H9 (cell line): ENCODE measurements at regions not wholly inside any gene's neighbourhood (a gene's known extent, or its start where the extent isn't known, plus 50 kb on each side); places are given as distances from the start of the nearest gene placed in this dataset.

Source experiments
- DNase-seq: peaks from one replicate; pipeline ENCODE4 v3.0.0-alpha.2; 2017
- H2AFZ ChIP-seq: one replicate; pipeline ENCODE4 v1.6.1; 2013; ENCODE audit warnings: mild to moderate bottlenecking, low read length, control low read depth, moderate library complexity
- H2AK5ac ChIP-seq: 2 replicates; pipeline ENCODE4 v1.6.1; 2013; ENCODE audit warnings: low read length, control low read depth, mixed read lengths; ENCODE audit not compliant: insufficient read length
- H2BK120ac ChIP-seq: one replicate; pipeline ENCODE4 v1.6.1; 2013; ENCODE audit warnings: low read depth, mild to moderate bottlenecking, low read length, control low read depth, inconsistent platforms; ENCODE audit not compliant: poor library complexity, severe bottlenecking
- H2BK12ac ChIP-seq: 2 replicates; pipeline ENCODE4 v1.6.1; 2013; ENCODE audit warnings: low read length, control low read depth, mixed read lengths, low read depth; ENCODE audit not compliant: insufficient read length
- H2BK15ac ChIP-seq: 2 replicates; pipeline ENCODE4 v1.6.1; 2013; ENCODE audit warnings: low read depth, low read length, control low read depth
- H2BK20ac ChIP-seq: one replicate; pipeline ENCODE4 v1.6.1; 2013; ENCODE audit warnings: low read depth, mild to moderate bottlenecking, low read length, control low read depth, inconsistent platforms; ENCODE audit not compliant: poor library complexity, severe bottlenecking
- H2BK5ac ChIP-seq: 2 replicates; pipeline ENCODE4 v1.6.1; 2013; ENCODE audit warnings: low read length, control low read depth, mixed read lengths; ENCODE audit not compliant: insufficient read length
- H3K14ac ChIP-seq: 2 replicates; pipeline ENCODE4 v1.6.1; 2013; ENCODE audit warnings: low read length, control low read depth; ENCODE audit not compliant: insufficient read depth
- H3K18ac ChIP-seq: 2 replicates; pipeline ENCODE4 v1.6.1; 2013; ENCODE audit warnings: low read depth, mild to moderate bottlenecking, mixed read lengths, low read length, control low read depth; ENCODE audit not compliant: insufficient read length
- H3K23ac ChIP-seq: 2 replicates; pipeline ENCODE4 v1.6.1; 2013; ENCODE audit warnings: low read length, control low read depth, mixed read lengths, low read depth; ENCODE audit not compliant: insufficient read length
- H3K23me2 ChIP-seq: 2 replicates; pipeline ENCODE4 v1.6.1; 2013; ENCODE audit warnings: low read depth, mild to moderate bottlenecking, mixed read lengths, low read length, control low read depth; ENCODE audit not compliant: insufficient read length, poor library complexity, severe bottlenecking
- H3K27ac ChIP-seq: 2 replicates; pipeline ENCODE4 v1.5.1; 2013; ENCODE audit warnings: low read length, control low read depth, mixed read lengths, low read depth; ENCODE audit not compliant: insufficient read length
- H3K27me3 ChIP-seq: 2 replicates; pipeline ENCODE4 v1.6.1; 2013; ENCODE audit warnings: low read length, control low read depth, inconsistent platforms; ENCODE audit not compliant: insufficient read depth
- H3K4ac ChIP-seq: 2 replicates; pipeline ENCODE4 v1.6.1; 2013; ENCODE audit warnings: low read depth, mild to moderate bottlenecking, control low read depth, inconsistent platforms, low read length, moderate library complexity
- H3K4me1 ChIP-seq: 2 replicates; pipeline ENCODE4 v1.6.1; 2013; ENCODE audit warnings: low read length, control low read depth, inconsistent platforms; ENCODE audit not compliant: insufficient read depth
- H3K4me2 ChIP-seq: 2 replicates; pipeline ENCODE4 v1.6.1; 2013; ENCODE audit warnings: low read length, control low read depth, mixed read lengths; ENCODE audit not compliant: insufficient read length, insufficient read depth
- H3K56ac ChIP-seq: 2 replicates; pipeline ENCODE4 v1.6.1; 2013; ENCODE audit warnings: low read depth, mild to moderate bottlenecking, mixed read lengths, low read length, control low read depth; ENCODE audit not compliant: insufficient read length
- H3K79me1 ChIP-seq: 2 replicates; pipeline ENCODE4 v1.6.1; 2013; ENCODE audit warnings: low read depth, mild to moderate bottlenecking, moderate library complexity, low read length, control low read depth, inconsistent platforms; ENCODE audit not compliant: insufficient read depth, poor library complexity, severe bottlenecking
- H3K79me2 ChIP-seq: 2 replicates; pipeline ENCODE4 v1.6.1; 2013; ENCODE audit warnings: low read length, control low read depth, inconsistent platforms; ENCODE audit not compliant: insufficient read depth
- H3K9ac ChIP-seq: 2 replicates; pipeline ENCODE4 v1.6.1; 2013; ENCODE audit warnings: low read length, control low read depth, mixed read lengths; ENCODE audit not compliant: insufficient read length; ENCODE audit errors: extremely low read depth
- H3K9me3 ChIP-seq: one replicate; pipeline ENCODE4 v1.6.1; 2013; ENCODE audit warnings: low read depth, low read length, inconsistent platforms; ENCODE audit not compliant: control insufficient read depth
- H3T11ph ChIP-seq: one replicate; pipeline ENCODE4 v1.6.1; 2013; ENCODE audit warnings: mild to moderate bottlenecking, low read length, control low read depth, inconsistent platforms
- H4K20me1 ChIP-seq: one replicate; pipeline ENCODE4 v1.6.1; 2013; ENCODE audit not compliant: control insufficient read depth, insufficient read length, insufficient read depth
- H4K5ac ChIP-seq: 2 replicates; pipeline ENCODE4 v1.6.1; 2013; ENCODE audit warnings: low read depth, mild to moderate bottlenecking, mixed read lengths, low read length, control low read depth; ENCODE audit not compliant: insufficient read length
- H4K8ac ChIP-seq: replicated peaks from 2 replicates; pipeline ENCODE4 v1.6.1; 2013; ENCODE audit warnings: low read length, control low read depth, mixed read lengths, low read depth; ENCODE audit not compliant: insufficient read length
- H4K91ac ChIP-seq: 2 replicates; pipeline ENCODE4 v1.6.1; 2013; ENCODE audit warnings: low read depth, mild to moderate bottlenecking, moderate library complexity, mixed read lengths, low read length, control low read depth; ENCODE audit not compliant: insufficient read length
- H3K27ac Mint-ChIP-seq, 3 experiments: 2 replicates in 2 of 3; 3 replicates in 1 of 3; pipeline ENCODE4 v1.8.0; 2020 to 2021; ENCODE audit warnings: mixed read lengths in 3 of 3, mild to moderate bottlenecking in 1 of 3, moderate library complexity in 1 of 3
- H3K27me3 Mint-ChIP-seq: 2 replicates; pipeline ENCODE4 v1.8.0; 2021; ENCODE audit warnings: low read depth, mild to moderate bottlenecking, moderate library complexity, mixed read lengths
- H3K36me3 Mint-ChIP-seq, 3 experiments: 2 replicates in 2 of 3; 3 replicates in 1 of 3; pipeline ENCODE4 v1.8.0; 2020 to 2021; ENCODE audit warnings: low read depth in 3 of 3, mixed read lengths in 3 of 3; ENCODE audit not compliant: insufficient read depth in 1 of 3
- H3K4me1 Mint-ChIP-seq, 2 experiments: 2 replicates each; pipeline ENCODE4 v1.8.0; 2020; ENCODE audit warnings: mixed read lengths in 2 of 2
- H3K4me3 Mint-ChIP-seq, 2 experiments: 2 replicates in 1 of 2; 3 replicates in 1 of 2; pipeline ENCODE4 v1.8.0; 2020 to 2021; ENCODE audit warnings: mild to moderate bottlenecking in 2 of 2, mixed read lengths in 2 of 2, moderate library complexity in 1 of 2
- H3K9me3 Mint-ChIP-seq, 2 experiments: 2 replicates in 1 of 2; 3 replicates in 1 of 2; pipeline ENCODE4 v1.8.0; 2020; ENCODE audit warnings: mild to moderate bottlenecking in 2 of 2, mixed read lengths in 2 of 2, moderate library complexity in 1 of 2
- WGBS: extraction: QIAGEN DNeasy Blood & Tissue Kit; methylation state at CpG from one replicate; pipeline ENCODE4 v1.1.7; 2013; ENCODE audit warnings: missing lambda C conversion rate, low lambda C conversion rate, mixed read lengths; ENCODE audit not compliant: insufficient read length; ENCODE audit errors: extremely low coverage; 5-methylcytosine and 5-hydroxymethylcytosine counted together
- TF ChIP-seq, protein P1 (sequence below): fragments of 200-600 bp; sonication (generic); conservative IDR thresholded peaks from 3 replicates; pipeline ENCODE4 v1.8.0; 2021; ENCODE audit warnings: antibody characterized with exemption, mild to moderate bottlenecking

- Histone ChIP-seq H4K5ac (no peak overlapping the region), H3T11ph (no peak overlapping the region), H3K4me2 (no peak overlapping the region), H3K18ac (no peak overlapping the region), H4K20me1 (no peaks in the 10 kb centered on the region), H3K23ac (no peak overlapping the region), H3K4me1 (no peaks in the 10 kb centered on the region; the same call in 1 of the 2 replicates), H2BK12ac (no peak overlapping the region), H2BK15ac (no peak overlapping the region), H3K9ac (no peak overlapping the region), H2BK20ac (no peak overlapping the region), H3K79me2 (no peaks in the 10 kb centered on the region), H3K27ac (no peak overlapping the region), H3K4ac (no peak overlapping the region), H2BK5ac (no peak overlapping the region), H3K14ac (no peak overlapping the region), H4K91ac (no peak overlapping the region), H2AK5ac (no peak overlapping the region), H2AFZ (no peak overlapping the region), H4K8ac (no peak overlapping the region), H3K23me2 (no peaks in the 10 kb centered on the region), H3K27me3 (no peaks in the 10 kb centered on the region), H3K56ac (no peak overlapping the region), H3K79me1 (no peaks in the 10 kb centered on the region), H2BK120ac (no peak overlapping the region), H3K9me3 (no peaks in the 10 kb centered on the region)
- H3K27me3 Mint-ChIP-seq = no peaks in the 10 kb centered on the region
- H3K4me3 Mint-ChIP-seq = no peak overlapping the region
- no CpG with 5 or more reads among the region's 3 CpGs for WGBS
- TF ChIP-seq, protein P1, sequence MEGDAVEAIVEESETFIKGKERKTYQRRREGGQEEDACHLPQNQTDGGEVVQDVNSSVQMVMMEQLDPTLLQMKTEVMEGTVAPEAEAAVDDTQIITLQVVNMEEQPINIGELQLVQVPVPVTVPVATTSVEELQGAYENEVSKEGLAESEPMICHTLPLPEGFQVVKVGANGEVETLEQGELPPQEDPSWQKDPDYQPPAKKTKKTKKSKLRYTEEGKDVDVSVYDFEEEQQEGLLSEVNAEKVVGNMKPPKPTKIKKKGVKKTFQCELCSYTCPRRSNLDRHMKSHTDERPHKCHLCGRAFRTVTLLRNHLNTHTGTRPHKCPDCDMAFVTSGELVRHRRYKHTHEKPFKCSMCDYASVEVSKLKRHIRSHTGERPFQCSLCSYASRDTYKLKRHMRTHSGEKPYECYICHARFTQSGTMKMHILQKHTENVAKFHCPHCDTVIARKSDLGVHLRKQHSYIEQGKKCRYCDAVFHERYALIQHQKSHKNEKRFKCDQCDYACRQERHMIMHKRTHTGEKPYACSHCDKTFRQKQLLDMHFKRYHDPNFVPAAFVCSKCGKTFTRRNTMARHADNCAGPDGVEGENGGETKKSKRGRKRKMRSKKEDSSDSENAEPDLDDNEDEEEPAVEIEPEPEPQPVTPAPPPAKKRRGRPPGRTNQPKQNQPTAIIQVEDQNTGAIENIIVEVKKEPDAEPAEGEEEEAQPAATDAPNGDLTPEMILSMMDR = no peak
- no peaks in the 10 kb centered on the region for H3K36me3 Mint-ChIP-seq
- no peaks in the 10 kb centered on the region for H3K9me3 Mint-ChIP-seq
- no peak for DNase-seq
- peaks cover 3% of the 10 kb centered on the region in 2 experiments; a peak in 2 of 4 replicates for H3K4me1 Mint-ChIP-seq
- H3K27ac Mint-ChIP-seq = peak overlapping the region in 1 of 3 experiments; percentile 89; a peak in 1 of 7 replicates
These were observed 101.2 kb upstream of the PRPS1L1 start for GRCh38 chr7:18128846-18129245.
